Muscle layer of duodenum (tissue), 2 donors: ENCODE measurements at regions not wholly inside any gene's neighbourhood (a gene's known extent, or its start where the extent isn't known, plus 50 kb on each side); places are given as distances from the start of the nearest gene placed in this dataset.

Experiments
- H3K27ac ChIP-seq: one replicate; pipeline ENCODE4 v1.7.0; 2013; ENCODE audit warnings: mild to moderate bottlenecking, low read length
- H3K27me3 ChIP-seq: one replicate; pipeline ENCODE4 v1.7.0; 2013; ENCODE audit warnings: low read depth, mild to moderate bottlenecking, control low read depth, low read length
- H3K36me3 ChIP-seq, 2 donors: one replicate each; pipeline ENCODE4 v1.7.0; 2013; ENCODE audit warnings: low read length in 2 of 2, control low read depth in 1 of 2, mild to moderate bottlenecking in 1 of 2; ENCODE audit not compliant: insufficient read depth in 2 of 2, control insufficient read depth in 1 of 2
- H3K4me1 ChIP-seq, 2 donors: one replicate each; pipeline ENCODE4 v1.7.0; 2013; ENCODE audit warnings: low read length in 2 of 2, mild to moderate bottlenecking in 2 of 2, control low read depth in 1 of 2, moderate library complexity in 1 of 2; ENCODE audit not compliant: insufficient read depth in 2 of 2, control insufficient read depth in 1 of 2
- H3K4me3 ChIP-seq, 2 donors: one replicate each; pipeline ENCODE4 v1.7.0; 2013; ENCODE audit warnings: low read length in 2 of 2, low read depth in 1 of 2, mild to moderate bottlenecking in 1 of 2
- H3K9me3 ChIP-seq, 2 donors: one replicate each; pipeline ENCODE4 v1.7.0; 2013; ENCODE audit warnings: low read length in 2 of 2, control low read depth in 1 of 2, mild to moderate bottlenecking in 1 of 2; ENCODE audit not compliant: control insufficient read depth in 1 of 2
- donor health status: healthy.

DNA sequence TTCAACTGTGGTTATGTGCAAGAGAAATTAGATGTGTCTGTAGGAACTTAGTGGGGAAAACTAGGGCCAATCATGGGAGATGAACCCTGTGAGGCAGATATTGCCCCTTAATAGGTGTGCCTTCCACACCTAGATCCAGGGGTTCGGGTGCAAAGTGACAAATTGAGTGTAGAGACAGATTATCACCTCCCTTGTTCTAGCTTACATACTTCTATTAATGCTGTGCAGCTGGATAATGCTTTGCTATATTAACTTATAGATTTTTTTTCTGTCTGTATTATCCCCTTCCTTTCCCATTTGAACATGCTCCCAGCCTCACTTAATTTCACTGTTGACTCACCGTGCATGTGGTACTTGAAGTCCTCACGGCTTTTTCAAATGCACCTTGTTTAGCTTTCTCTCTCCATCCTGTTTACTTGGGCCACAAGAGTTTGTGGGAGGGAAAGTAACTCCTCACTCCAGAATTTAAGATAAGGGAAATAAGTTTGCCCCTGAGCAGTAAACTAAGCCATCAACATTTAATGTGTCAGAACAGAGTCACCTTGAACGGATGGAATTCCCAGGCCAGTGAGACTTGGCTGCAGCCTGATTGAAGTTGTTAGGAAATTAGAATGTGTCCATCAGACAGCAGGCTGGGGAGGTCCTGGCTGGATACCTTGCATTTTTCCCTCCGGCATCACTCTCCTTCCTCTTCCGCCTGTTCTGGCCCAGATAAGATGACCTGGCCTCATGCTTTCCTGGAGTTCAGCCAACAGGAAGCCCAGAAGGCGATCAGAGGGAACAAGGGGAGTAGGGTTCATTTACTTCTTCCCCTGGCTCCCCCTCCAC is 478.4 kb downstream of the BCOR start:
- Histone ChIP-seq H3K4me1 (peaks cover 0 to 4% of the 10 kb centered on the region in 2 donors), H3K27ac (no peak overlapping the region), H3K27me3 (no peaks in the 10 kb centered on the region), H3K9me3 (no peaks in the 10 kb centered on the region), H3K4me3 (no peak overlapping the region), H3K36me3 (no peaks in the 10 kb centered on the region)

- no peaks in the 10 kb centered on the region for H3K4me1 ChIP-seq
- H3K9me3 ChIP-seq: no peaks in the 10 kb centered on the region
- no peak overlapping the region for H3K4me3 ChIP-seq
- no peaks in the 10 kb centered on the region for H3K36me3 ChIP-seq
- H3K27ac ChIP-seq: no peak overlapping the region
- no peaks in the 10 kb centered on the region for H3K27me3 ChIP-seq
Measured at GRCh38 chrX:39624166-39624565, 473.6 kb downstream of the BCOR start.

- H3K4me1 ChIP-seq: no peaks in the 10 kb centered on the region
- H3K27me3 ChIP-seq: no peaks in the 10 kb centered on the region
- no peaks in the 10 kb centered on the region for H3K9me3 ChIP-seq
- no peak overlapping the region for H3K4me3 ChIP-seq
- H3K36me3 ChIP-seq: no peaks in the 10 kb centered on the region
- no peak overlapping the region for H3K27ac ChIP-seq
Measured at GRCh38 chrX:39625810-39626209, 471.9 kb downstream of the BCOR start.

DNA sequence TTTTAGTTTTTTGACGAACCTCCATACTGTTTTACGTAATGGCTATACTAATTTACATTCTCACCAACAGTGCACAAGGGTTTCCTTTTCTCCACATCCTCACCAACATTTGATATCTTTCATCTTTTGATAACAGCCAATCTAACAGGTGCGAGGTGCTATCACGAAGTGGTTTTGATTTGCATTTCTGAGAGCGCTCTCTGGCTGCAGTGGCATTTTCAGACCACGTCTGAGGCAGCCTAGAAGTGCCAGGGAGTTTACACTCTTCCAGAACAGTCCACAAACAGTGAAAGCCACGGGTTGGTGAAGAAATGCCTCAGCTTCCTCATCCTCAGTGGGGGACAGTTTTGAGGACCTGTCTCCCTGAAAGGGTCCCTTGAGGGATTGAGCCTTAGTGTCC is 471.0 kb downstream of the BCOR start:
- Histone ChIP-seq H3K4me3 (no peak overlapping the region), H3K27me3 (no peaks in the 10 kb centered on the region), H3K36me3 (no peaks in the 10 kb centered on the region)

GRCh38 chrX:39627257-39627656 is 470.5 kb downstream of the BCOR start:
- H3K27ac ChIP-seq: no peak overlapping the region
- H3K27me3 ChIP-seq: no peaks in the 10 kb centered on the region
- no peak overlapping the region for H3K4me3 ChIP-seq
- no peaks in the 10 kb centered on the region for H3K36me3 ChIP-seq
- H3K9me3 ChIP-seq: no peaks in the 10 kb centered on the region
- no peaks in the 10 kb centered on the region for H3K4me1 ChIP-seq

More for the DNA sequence above, 471.0 kb downstream of the BCOR start:
- Histone ChIP-seq H3K27ac (no peak overlapping the region), H3K9me3 (no peaks in the 10 kb centered on the region), H3K4me1 (no peaks in the 10 kb centered on the region)

DNA sequence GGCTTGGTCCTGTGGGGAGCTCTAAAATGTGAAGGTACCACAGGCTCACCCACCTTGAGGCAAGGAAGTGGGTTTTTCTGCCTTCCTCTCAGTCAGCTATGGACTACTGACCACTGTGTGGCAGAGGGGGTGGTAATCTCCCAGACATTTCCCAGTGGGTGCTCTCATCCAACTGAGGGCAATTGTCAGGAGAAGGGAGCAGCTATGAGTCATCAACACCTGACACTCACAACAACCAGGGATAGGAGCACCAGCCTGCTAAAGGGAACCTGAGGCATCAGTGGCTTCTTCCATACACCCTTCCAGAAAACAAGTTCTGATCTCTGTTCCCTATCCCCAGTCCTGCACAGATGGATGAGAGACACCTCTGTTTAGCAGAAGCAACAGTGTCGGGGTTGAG is 468.8 kb downstream of the BCOR start:
- Histone ChIP-seq H3K4me1 (no peaks in the 10 kb centered on the region), H3K9me3 (no peaks in the 10 kb centered on the region), H3K27me3 (no peaks in the 10 kb centered on the region), H3K36me3 (no peaks in the 10 kb centered on the region), H3K27ac (no peak overlapping the region), H3K4me3 (no peak overlapping the region)

DNA sequence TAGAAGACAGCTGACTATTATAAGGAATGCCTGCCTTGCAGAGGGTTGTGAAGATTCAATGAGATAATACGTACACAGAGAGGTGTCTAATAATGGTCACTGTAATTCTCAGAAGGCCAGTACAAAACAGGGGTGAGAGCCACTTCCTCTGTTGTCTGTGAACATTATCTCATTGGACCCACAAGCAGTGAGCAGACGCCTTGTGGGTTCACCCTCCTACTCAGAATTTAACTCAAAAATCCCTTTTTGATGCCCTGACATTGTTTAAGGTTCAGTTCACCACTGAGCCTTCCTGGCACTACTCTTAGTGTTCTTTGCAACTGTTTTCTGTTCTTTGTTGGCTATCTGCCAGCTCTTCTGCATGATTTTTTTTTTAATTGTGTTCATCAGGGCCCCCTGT is 467.4 kb downstream of the BCOR start:
- H3K36me3 ChIP-seq: no peaks in the 10 kb centered on the region
- no peaks in the 10 kb centered on the region for H3K27me3 ChIP-seq
- no peak overlapping the region for H3K27ac ChIP-seq
- no peaks in the 10 kb centered on the region for H3K4me1 ChIP-seq
- H3K9me3 ChIP-seq: no peaks in the 10 kb centered on the region
- H3K4me3 ChIP-seq: no peak overlapping the region

- H3K9me3 ChIP-seq: no peaks in the 10 kb centered on the region
- H3K4me1 ChIP-seq: no peaks in the 10 kb centered on the region
- H3K27ac ChIP-seq: no peak overlapping the region
- H3K4me3 ChIP-seq: no peak overlapping the region
- H3K36me3 ChIP-seq: no peaks in the 10 kb centered on the region
- H3K27me3 ChIP-seq: no peaks in the 10 kb centered on the region
Measured at GRCh38 chrX:39631276-39632229, 466.2 kb downstream of the BCOR start.

DNA sequence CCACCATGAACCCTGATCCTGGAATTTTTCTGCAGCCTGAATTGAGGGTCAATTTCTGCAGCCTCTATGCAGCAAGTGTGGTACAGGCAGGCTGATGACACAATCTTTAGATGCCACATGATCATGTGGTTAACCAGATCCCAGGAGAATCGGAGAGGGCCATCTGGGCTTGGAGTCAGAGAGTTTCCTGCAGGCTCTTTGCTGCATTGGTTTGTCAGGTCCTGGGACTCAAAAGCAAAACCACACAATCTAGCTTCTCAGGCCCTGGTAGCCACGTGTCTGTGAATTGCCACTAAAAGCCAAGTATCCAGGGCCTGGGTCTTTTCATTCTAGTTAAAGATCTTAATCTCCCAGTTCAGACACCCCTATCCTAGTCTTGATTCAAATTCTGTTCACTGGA is 464.5 kb downstream of the BCOR start:
- Histone ChIP-seq H3K27ac (no peak overlapping the region), H3K4me1 (no peaks in the 10 kb centered on the region), H3K27me3 (no peaks in the 10 kb centered on the region), H3K4me3 (no peak overlapping the region), H3K36me3 (no peaks in the 10 kb centered on the region), H3K9me3 (no peaks in the 10 kb centered on the region)

- Histone ChIP-seq H3K4me1 (no peaks in the 10 kb centered on the region), H3K4me3 (no peak overlapping the region), H3K27me3 (no peaks in the 10 kb centered on the region), H3K36me3 (no peaks in the 10 kb centered on the region), H3K27ac (no peak overlapping the region), H3K9me3 (no peaks in the 10 kb centered on the region)
Measured at GRCh38 chrX:39636481-39636880, 461.3 kb downstream of the BCOR start.

GRCh38 chrX:39638526-39638925 is 459.2 kb downstream of the BCOR start:
- Histone ChIP-seq H3K4me1 (no peaks in the 10 kb centered on the region), H3K27ac (no peak overlapping the region), H3K4me3 (no peak overlapping the region), H3K36me3 (no peaks in the 10 kb centered on the region), H3K9me3 (no peaks in the 10 kb centered on the region), H3K27me3 (no peaks in the 10 kb centered on the region)
